ENCODE measurements at regions not wholly inside any gene's neighbourhood (a gene's known extent, or its start where the extent isn't known, plus 50 kb on each side); places are given as distances from the start of the nearest gene placed in this dataset.

GRCh38 chr7:118861581-118861980 is 637.1 kb downstream of the ANKRD7 start:
- Histone ChIP-seq H2AFZ (ENCODE audit: control insufficient read depth, low read length) (no peak overlapping the region), H3K79me2 (ENCODE audit: control insufficient read depth, insufficient read depth, low read length) (no peaks in the 10 kb centered on the region), H3K4me1 (ENCODE audit: control insufficient read depth, extremely low read depth, insufficient read depth, low read length) (no peaks in the 10 kb centered on the region), H3K4me3 (ENCODE audit: control insufficient read depth in 2 of 3, extremely low read depth in 1 of 3, insufficient read depth in 2 of 3, low read depth in 1 of 3, low read length in 3 of 3) (no peak overlapping the region), H3K9ac (ENCODE audit: control insufficient read depth, extremely low read depth, insufficient read depth, low read length) (no peak overlapping the region), H3K9me3 (ENCODE audit: control insufficient read depth, low read depth, low read length) (no peaks in the 10 kb centered on the region), H3K9me1 (ENCODE audit: control insufficient read depth, extremely low read depth, insufficient read depth, low read length) (no peaks in the 10 kb centered on the region), H3K27ac (ENCODE audit: control insufficient read depth, insufficient read depth, low read length) (no peak overlapping the region), H3K36me3 (ENCODE audit: control insufficient read depth in 2 of 2, extremely low read depth in 1 of 2, insufficient read depth in 2 of 2, low read length in 2 of 2) (no peaks in the 10 kb centered on the region), H4K20me1 (ENCODE audit: control insufficient read depth, extremely low read depth, insufficient read depth, low read length) (no peaks in the 10 kb centered on the region), H3K4me2 (ENCODE audit: control insufficient read depth, extremely low read depth, insufficient read depth, low read depth, low read length) (no peak overlapping the region), H3K27me3 (ENCODE audit: control insufficient read depth, extremely low read depth, insufficient read depth, low read length) (no peaks in the 10 kb centered on the region)
- no peak for FAIRE-seq
- DNase-seq (ENCODE audit: low read depth, low spot score): no peak
- dilution Hi-C loops (cut with MboI; ENCODE audit: extremely low pct_ligation_motif_present, low sequenced_read_pairs): no loop called here
- TF ChIP-seq EZH2 (IDR thresholded peaks at IDR 0.05; ENCODE audit: low read length) (no peak), CTCF (optimal IDR thresholded peaks at IDR 0.05 in 1 of 3, IDR thresholded peaks at IDR 0.05 in 1 of 3, conservative IDR thresholded peaks at IDR 0.05 in 1 of 3; ENCODE audit: extremely low read depth in 1 of 3, insufficient read depth in 2 of 3, low read length in 3 of 3) (no peak)

- no peak for FAIRE-seq
- Histone ChIP-seq H4K20me1 (ENCODE audit: control insufficient read depth, extremely low read depth, insufficient read depth, low read length) (no peaks in the 10 kb centered on the region), H3K4me1 (ENCODE audit: control insufficient read depth, extremely low read depth, insufficient read depth, low read length) (no peaks in the 10 kb centered on the region), H3K4me2 (ENCODE audit: control insufficient read depth, extremely low read depth, insufficient read depth, low read depth, low read length) (no peak overlapping the region), H3K36me3 (ENCODE audit: control insufficient read depth in 2 of 2, extremely low read depth in 1 of 2, insufficient read depth in 2 of 2, low read length in 2 of 2) (no peaks in the 10 kb centered on the region), H3K4me3 (ENCODE audit: control insufficient read depth in 2 of 3, extremely low read depth in 1 of 3, insufficient read depth in 2 of 3, low read depth in 1 of 3, low read length in 3 of 3) (no peak overlapping the region), H3K9me3 (ENCODE audit: control insufficient read depth, low read depth, low read length) (no peaks in the 10 kb centered on the region), H2AFZ (ENCODE audit: control insufficient read depth, low read length) (no peak overlapping the region), H3K9me1 (ENCODE audit: control insufficient read depth, extremely low read depth, insufficient read depth, low read length) (no peaks in the 10 kb centered on the region), H3K9ac (ENCODE audit: control insufficient read depth, extremely low read depth, insufficient read depth, low read length) (no peak overlapping the region), H3K79me2 (ENCODE audit: control insufficient read depth, insufficient read depth, low read length) (no peaks in the 10 kb centered on the region), H3K27ac (ENCODE audit: control insufficient read depth, insufficient read depth, low read length) (no peak overlapping the region), H3K27me3 (ENCODE audit: control insufficient read depth, extremely low read depth, insufficient read depth, low read length) (no peaks in the 10 kb centered on the region)
- dilution Hi-C loops (cut with MboI; ENCODE audit: extremely low pct_ligation_motif_present, low sequenced_read_pairs): no loop called here
- no peak for DNase-seq (ENCODE audit: low read depth, low spot score)
- no peak for TF ChIP-seq CTCF (optimal IDR thresholded peaks at IDR 0.05 in 1 of 3, IDR thresholded peaks at IDR 0.05 in 1 of 3, conservative IDR thresholded peaks at IDR 0.05 in 1 of 3; ENCODE audit: extremely low read depth in 1 of 3, insufficient read depth in 2 of 3, low read length in 3 of 3)
Measured at GRCh38 chr7:118862740-118863139, 638.2 kb downstream of the ANKRD7 start.

Data from keratinocyte (primary cell).